GM12878 (cell line): ENCODE measurements at regions not wholly inside any gene's neighbourhood (a gene's known extent, or its start where the extent isn't known, plus 50 kb on each side); places are given as distances from the start of the nearest gene placed in this dataset.

Experiments used
- ATAC-seq: fragments of 200-7000 bp; cut with Tn5 transposase; 3 replicates; pipeline ENCODE4 v1.9.1; 2020; ENCODE audit warnings: mild to moderate bottlenecking, moderate library complexity
- BruUV-seq: library from RNA; stranded (reverse); fragments of 400-500 nt; replicated peaks from 2 replicates; lab custom pipeline; 2021; lab: Mats Ljungman, UMichigan
- CTCF ChIA-PET: fragments of 300-600 bp; sonication (Branson Sonifier 250); formaldehyde crosslinking; extraction: SDS; loops from one replicate; lab custom pipeline; 2021; ENCODE audit warnings: inconsistent platforms; lab: Yijun Ruan, JAX
- POLR2A ChIA-PET: fragments of 350-600 bp; formaldehyde crosslinking; extraction: SDS; loops from one replicate; lab custom pipeline; 2021; ENCODE audit warnings: inconsistent platforms; lab: Charles Lee
- RAD21 ChIA-PET: fragments of 300-600 bp; sonication (Branson Sonifier 250); formaldehyde crosslinking; loops from one replicate; lab custom pipeline; 2023; ENCODE audit warnings: antibody characterized with exemption; ENCODE audit not compliant: unreplicated experiment; lab: Charles Lee
- SMC1A ChIA-PET: fragments of 300-600 bp; sonication (Branson Sonifier 250); formaldehyde crosslinking; loops from one replicate; lab custom pipeline; 2023; ENCODE audit not compliant: unreplicated experiment, uncharacterized antibody; lab: Charles Lee
- DNase-seq: peaks from one replicate; pipeline ENCODE4 v3.0.0-alpha.2; 2011; ENCODE audit warnings: low read depth, low spot score
- FAIRE-seq: peaks from 3 replicates; lab custom pipeline; 2011; peaks lifted over from hg19 to GRCh38; lab: Jason Lieb, UNC
- H2AFZ ChIP-seq: 2 replicates; pipeline ENCODE4 v1.6.0; 2011; ENCODE audit warnings: low read depth, low read length, control low read depth; ENCODE audit not compliant: control insufficient read depth
- H3K27ac ChIP-seq: 2 replicates; pipeline ENCODE4 v1.5.1; 2011; ENCODE audit warnings: control low read depth; ENCODE audit not compliant: control insufficient read depth, insufficient read depth
- H3K27me3 ChIP-seq, 2 experiments: replicated peaks in 1 of 2; 2 replicates each; pipeline versions ENCODE4 v1.6.0 to v1.6.1; 2011; ENCODE audit warnings: low read length in 1 of 2; ENCODE audit not compliant: control insufficient read depth in 2 of 2, insufficient read depth in 2 of 2
- H3K36me3 ChIP-seq, 2 experiments: 2 replicates each; pipeline ENCODE4 v1.5.1; 2011; ENCODE audit warnings: low read length in 1 of 2; ENCODE audit not compliant: control insufficient read depth in 2 of 2, insufficient read depth in 2 of 2
- H3K4me1 ChIP-seq: 2 replicates; pipeline ENCODE4 v1.6.1; 2011; ENCODE audit warnings: mild to moderate bottlenecking, low read length, moderate library complexity, mixed read lengths; ENCODE audit not compliant: control insufficient read depth, insufficient read depth
- H3K4me2 ChIP-seq: 2 replicates; pipeline ENCODE4 v1.6.0; 2011; ENCODE audit warnings: control low read depth; ENCODE audit not compliant: control insufficient read depth, insufficient read depth
- H3K4me3 ChIP-seq: fragments of 200-600 bp; sonication (generic); 2 replicates; pipeline ENCODE4 v1.5.1; 2016
- H3K79me2 ChIP-seq: 2 replicates; pipeline ENCODE4 v1.6.0; 2011; ENCODE audit warnings: low read length; ENCODE audit not compliant: control insufficient read depth, insufficient read depth
- H3K9ac ChIP-seq: 2 replicates; pipeline ENCODE4 v1.8.0; 2011; ENCODE audit warnings: low read length, control low read depth, mixed read lengths; ENCODE audit not compliant: control insufficient read depth, insufficient read depth
- H3K9me3 ChIP-seq: replicated peaks from 3 replicates; pipeline ENCODE4 v1.5.1; 2011; ENCODE audit warnings: mild to moderate bottlenecking, low read length; ENCODE audit not compliant: control insufficient read depth, insufficient read depth
- H4K20me1 ChIP-seq: 2 replicates; pipeline ENCODE4 v1.6.0; 2011; ENCODE audit not compliant: control insufficient read depth, insufficient read depth
- ATF7 ChIP-seq: fragments of 450-650 bp; IDR thresholded peaks from 2 replicates; pipeline ENCODE4 v1.6.1; 2016; ENCODE audit warnings: low read depth, mild to moderate bottlenecking
- E2F8 ChIP-seq: fragments of 450-650 bp; IDR thresholded peaks from 2 replicates; pipeline ENCODE4 v1.6.1; 2018; ENCODE audit warnings: mild to moderate bottlenecking, low read depth, moderate library complexity; ENCODE audit not compliant: partially characterized antibody
- MYC ChIP-seq: IDR thresholded peaks from 2 replicates; pipeline ENCODE4 v1.6.1; 2011; ENCODE audit warnings: mild to moderate bottlenecking, low read length, moderate library complexity, inconsistent platforms; ENCODE audit not compliant: insufficient read depth, insufficient replicate concordance, insufficient read length, severe bottlenecking
- RELB ChIP-seq: fragments of 450-650 bp; IDR thresholded peaks from 2 replicates; pipeline ENCODE4 v1.6.1; 2017; ENCODE audit warnings: low read depth, mild to moderate bottlenecking, moderate library complexity
- TARDBP ChIP-seq: IDR thresholded peaks from 2 replicates; pipeline ENCODE4 v1.6.1; 2016; ENCODE audit warnings: borderline replicate concordance
- ZBTB33 ChIP-seq: fragments of 450-650 bp; IDR thresholded peaks from 2 replicates; pipeline ENCODE4 v1.6.1; 2017; ENCODE audit warnings: mild to moderate bottlenecking
- WGBS: methylation state at CpG from one replicate; pipeline ENCODE4 v1.1.6; 2016; ENCODE audit warnings: low lambda C conversion rate; ENCODE audit not compliant: insufficient replicate concordance, insufficient coverage; ENCODE audit errors: missing lambda C conversion rate; 5-methylcytosine and 5-hydroxymethylcytosine counted together
- in situ Hi-C: fragments of 300-500 bp; cut with MboI; formaldehyde crosslinking; loops from 9 replicates; pipeline ENCODE4 v1.14.3; 2018; ENCODE audit warnings: mixed read lengths
- intact Hi-C: fragments of 100-400 bp; cut with micrococcal nuclease; formaldehyde crosslinking; loops from one replicate; pipeline ENCODE4 v1.14.2; 2022; ENCODE audit not compliant: unreplicated experiment

GRCh38 chr7:14999331-14999730 is 96.8 kb upstream of the DGKB start:
- Histone ChIP-seq H3K9me3 (no peaks in the 10 kb centered on the region), H4K20me1 (no peaks in the 10 kb centered on the region), H3K27ac (no peak overlapping the region), H2AFZ (no peak overlapping the region), H3K9ac (no peak overlapping the region), H3K4me1 (no peaks in the 10 kb centered on the region), H3K36me3 (no peaks in the 10 kb centered on the region), H3K4me3 (no peak overlapping the region), H3K27me3 (no peaks in the 10 kb centered on the region), H3K79me2 (no peaks in the 10 kb centered on the region), H3K4me2 (no peak overlapping the region)
- in situ Hi-C loops (no loop called here), intact Hi-C loops (no loop called here)
- FAIRE-seq (no peak), DNase-seq (no peak), ATAC-seq (no peak)
- 6% methylated on average over 2 of the region's 2 CpGs for WGBS
- TF ChIP-seq E2F8 (no peak), MYC (no peak), ATF7 (no peak), TARDBP (no peak), ZBTB33 (no peak), RELB (no peak)
- CTCF ChIA-PET, result no interaction called here
- no TSS peak for BruUV-seq
- SMC1A ChIA-PET, result no interaction called here
- POLR2A ChIA-PET, result no interaction called here
- RAD21 ChIA-PET, result no interaction called here
